ENCODE measurements at regions not wholly inside any gene's neighbourhood (a gene's known extent, or its start where the extent isn't known, plus 50 kb on each side); places are given as distances from the start of the nearest gene placed in this dataset.
A peak's percentile ranks its signal among the peaks of the same experiment; 100 is the strongest.

- no peak for DNase-seq (ENCODE audit: low spot score)
- no peak overlapping the region for H3K4me3 Mint-ChIP-seq (ENCODE audit: unreplicated experiment)
Measured at GRCh38 chr10:78702876-78703275, 365.9 kb upstream of the ZMIZ1 start.

GRCh38 chr10:78703593-78703992 is 365.2 kb upstream of the ZMIZ1 start:
- DNase-seq (ENCODE audit: low spot score) = no peak
- peak; percentile 11 for TF ChIP-seq CTCF (IDR thresholded peaks at IDR 0.05)

More at GRCh38 chr10:78702876-78703275, 365.9 kb upstream of the ZMIZ1 start:
- Mint-ChIP-seq H3K36me3 (ENCODE audit: low read depth) (no peaks in the 10 kb centered on the region), H3K27ac (ENCODE audit: unreplicated experiment) (no peak overlapping the region), H3K4me1 (ENCODE audit: low read depth) (peaks cover 21% of the 10 kb centered on the region), H3K27me3 (ENCODE audit: low read depth) (no peaks in the 10 kb centered on the region), H3K9me3 (ENCODE audit: low read depth) (peaks cover 2% of the 10 kb centered on the region)
- no peak for TF ChIP-seq CTCF (IDR thresholded peaks at IDR 0.05)

GRCh38 chr10:78706256-78706655 is 362.5 kb upstream of the ZMIZ1 start:
- DNase-seq (ENCODE audit: low spot score) = no peak
- Mint-ChIP-seq H3K4me3 (ENCODE audit: unreplicated experiment) (no peak overlapping the region), H3K9me3 (ENCODE audit: low read depth) (peaks cover 2% of the 10 kb centered on the region), H3K27me3 (ENCODE audit: low read depth) (peaks cover 9% of the 10 kb centered on the region), H3K4me1 (ENCODE audit: low read depth) (peaks cover 12% of the 10 kb centered on the region), H3K36me3 (ENCODE audit: low read depth) (no peaks in the 10 kb centered on the region), H3K27ac (ENCODE audit: unreplicated experiment) (no peak overlapping the region)
- TF ChIP-seq CTCF (IDR thresholded peaks at IDR 0.05) = no peak

More at GRCh38 chr10:78703593-78703992, 365.2 kb upstream of the ZMIZ1 start:
- H3K4me1 Mint-ChIP-seq (ENCODE audit: low read depth) = peaks cover 21% of the 10 kb centered on the region
- H3K27me3 Mint-ChIP-seq (ENCODE audit: low read depth) = no peaks in the 10 kb centered on the region
- no peak overlapping the region for H3K4me3 Mint-ChIP-seq (ENCODE audit: unreplicated experiment)
- H3K36me3 Mint-ChIP-seq (ENCODE audit: low read depth) = no peaks in the 10 kb centered on the region
- H3K27ac Mint-ChIP-seq (ENCODE audit: unreplicated experiment) = no peak overlapping the region
- H3K9me3 Mint-ChIP-seq (ENCODE audit: low read depth) = peaks cover 2% of the 10 kb centered on the region

- H3K27ac Mint-ChIP-seq (ENCODE audit: unreplicated experiment) = no peak overlapping the region
- peaks cover 12% of the 10 kb centered on the region for H3K4me1 Mint-ChIP-seq (ENCODE audit: low read depth)
- H3K4me3 Mint-ChIP-seq (ENCODE audit: unreplicated experiment) = no peak overlapping the region
- peaks cover 14% of the 10 kb centered on the region for H3K27me3 Mint-ChIP-seq (ENCODE audit: low read depth)
- no peaks in the 10 kb centered on the region for H3K36me3 Mint-ChIP-seq (ENCODE audit: low read depth)
- peaks cover 2% of the 10 kb centered on the region for H3K9me3 Mint-ChIP-seq (ENCODE audit: low read depth)
- TF ChIP-seq CTCF (IDR thresholded peaks at IDR 0.05) = no peak
- DNase-seq (ENCODE audit: low spot score) = no peak
Measured at GRCh38 chr10:78706726-78707540, 361.8 kb upstream of the ZMIZ1 start.

GRCh38 chr10:78707745-78708144 is 361.0 kb upstream of the ZMIZ1 start:
- H3K36me3 Mint-ChIP-seq (ENCODE audit: low read depth) = no peaks in the 10 kb centered on the region
- peaks cover 17% of the 10 kb centered on the region for H3K27me3 Mint-ChIP-seq (ENCODE audit: low read depth)
- no peak overlapping the region for H3K27ac Mint-ChIP-seq (ENCODE audit: unreplicated experiment)
- H3K9me3 Mint-ChIP-seq (ENCODE audit: low read depth) = peaks cover 2% of the 10 kb centered on the region
- no peak overlapping the region for H3K4me3 Mint-ChIP-seq (ENCODE audit: unreplicated experiment)
- no peak for TF ChIP-seq CTCF (IDR thresholded peaks at IDR 0.05)
- peaks cover 12% of the 10 kb centered on the region for H3K4me1 Mint-ChIP-seq (ENCODE audit: low read depth)
- no peak for DNase-seq (ENCODE audit: low spot score)
